Lung (tissue), 11 donors: ENCODE measurements at regions not wholly inside any gene's neighbourhood (a gene's known extent, or its start where the extent isn't known, plus 50 kb on each side); places are given as distances from the start of the nearest gene placed in this dataset.

Experiments
- ATAC-seq: fragments of 200-7000 bp; cut with Tn5 transposase; one replicate; pipeline ENCODE4 v1.9.1; 2020; ENCODE audit warnings: moderate number of reproducible peaks; ENCODE audit not compliant: insufficient read depth, low FRiP score
- DNase-seq, 3 donors: peaks; one replicate each; pipeline ENCODE4 v3.0.0-alpha.2; 2013 to 2017
- H3K27ac ChIP-seq, 2 donors: one replicate each; pipeline ENCODE4 v1.5.1; 2013; ENCODE audit warnings: mild to moderate bottlenecking in 2 of 2, moderate library complexity in 2 of 2, control low read depth in 1 of 2, inconsistent platforms in 1 of 2, low read depth in 1 of 2, low read length in 1 of 2
- H3K27me3 ChIP-seq, 3 donors: one replicate each; pipeline ENCODE4 v1.5.1; 2013; ENCODE audit warnings: low read length in 2 of 3; ENCODE audit not compliant: control insufficient read depth in 3 of 3, insufficient read depth in 3 of 3
- H3K36me3 ChIP-seq, 4 donors: one replicate each; pipeline ENCODE4 v1.5.1; 2013; ENCODE audit warnings: low read length in 4 of 4, mild to moderate bottlenecking in 1 of 4, moderate library complexity in 1 of 4; ENCODE audit not compliant: control insufficient read depth in 4 of 4, insufficient read depth in 4 of 4
- H3K4me1 ChIP-seq, 5 donors: one replicate each; pipeline ENCODE4 v1.5.1; 2013; ENCODE audit warnings: low read length in 5 of 5, mild to moderate bottlenecking in 2 of 5, moderate library complexity in 1 of 5; ENCODE audit not compliant: control insufficient read depth in 5 of 5, insufficient read depth in 5 of 5
- H3K4me3 ChIP-seq: one replicate; pipeline ENCODE4 v1.5.1; 2013; ENCODE audit warnings: mild to moderate bottlenecking, control low read depth, moderate library complexity
- H3K9ac ChIP-seq, 2 donors: one replicate each; pipeline ENCODE4 v1.5.1; 2013; ENCODE audit warnings: low read length in 2 of 2, control low read depth in 1 of 2; ENCODE audit not compliant: insufficient read depth in 1 of 2
- H3K9me3 ChIP-seq, 4 donors: one replicate each; pipeline ENCODE4 v1.5.1; 2013; ENCODE audit warnings: low read length in 3 of 4, mild to moderate bottlenecking in 1 of 4, moderate library complexity in 1 of 4; ENCODE audit not compliant: control insufficient read depth in 4 of 4, insufficient read depth in 3 of 4
- CTCF ChIP-seq: IDR thresholded peaks from 2 replicates; pipeline ENCODE4 v1.5.1; 2012; ENCODE audit warnings: mild to moderate bottlenecking; ENCODE audit errors: control extremely low read depth, extremely low read depth
- WGBS, 2 donors: extraction: QIAGEN DNeasy Blood & Tissue Kit; methylation state at CpG; one replicate each; pipeline ENCODE4 v1.1.7; 2013; 5-methylcytosine and 5-hydroxymethylcytosine counted together
- donor health status: control.
- donor health status: control.
- donor health status: Bipolar disorder and iron deficiency.
- donor health status: healthy.
- donor health status: DM: yes; HTN: yes; CAD: no.

GRCh38 chr5:93010616-93011015, 570.4 kb downstream of the NR2F1-AS1 start:
- ATAC-seq = no peak
- 74% methylated on average over 1 of the region's 1 CpG for WGBS, 2 donors
- Histone ChIP-seq H3K9ac (no peak overlapping the region), H3K27me3 (no peaks in the 10 kb centered on the region), H3K4me1 (no peaks in the 10 kb centered on the region), H3K27ac (no peak overlapping the region), H3K36me3 (no peaks in the 10 kb centered on the region), H3K4me3 (no peak overlapping the region), H3K9me3 (peaks cover 0 to 3% (median 0%) of the 10 kb centered on the region in 4 donors)
- TF ChIP-seq CTCF = no peak
- DNase-seq = no peak

GRCh38 chr5:93010037-93010436, 571.0 kb downstream of the NR2F1-AS1 start:
- no peak overlapping the region for H3K4me3 ChIP-seq
- ATAC-seq (no peak), DNase-seq (no peak)
- H3K36me3 ChIP-seq = no peaks in the 10 kb centered on the region
- no peaks in the 10 kb centered on the region for H3K27me3 ChIP-seq
- H3K4me1 ChIP-seq = no peaks in the 10 kb centered on the region
- peaks cover 0 to 3% (median 0%) of the 10 kb centered on the region in 4 donors for H3K9me3 ChIP-seq
- 89 to 95% methylated on average over 2 of the region's 2 CpGs for WGBS, 2 donors
- TF ChIP-seq CTCF = no peak
- H3K9ac ChIP-seq = no peak overlapping the region
- no peak overlapping the region for H3K27ac ChIP-seq

GRCh38 chr5:93008502-93009207, 572.4 kb downstream of the NR2F1-AS1 start:
- Histone ChIP-seq H3K27me3 (no peaks in the 10 kb centered on the region), H3K4me3 (no peak overlapping the region), H3K9ac (no peak overlapping the region), H3K27ac (no peak overlapping the region), H3K4me1 (peaks cover 0 to 1% (median 0%) of the 10 kb centered on the region in 5 donors), H3K36me3 (no peaks in the 10 kb centered on the region), H3K9me3 (peaks cover 0 to 3% (median 0%) of the 10 kb centered on the region in 4 donors)
- no peak for TF ChIP-seq CTCF
- 85 to 87% methylated on average over 7 of the region's 7 CpGs for WGBS, 2 donors
- no peak for ATAC-seq
- DNase-seq = no peak

- Histone ChIP-seq H3K4me1 (peaks cover 0 to 1% (median 0%) of the 10 kb centered on the region in 5 donors), H3K9ac (no peak overlapping the region), H3K4me3 (no peak overlapping the region), H3K27ac (no peak overlapping the region), H3K27me3 (no peaks in the 10 kb centered on the region), H3K9me3 (peaks cover 0 to 3% (median 0%) of the 10 kb centered on the region in 4 donors), H3K36me3 (no peaks in the 10 kb centered on the region)
- no peak for ATAC-seq
- 45 to 79% methylated on average over 2 of the region's 2 CpGs for WGBS, 2 donors
- no peak for TF ChIP-seq CTCF
- DNase-seq = no peak
Measured at GRCh38 chr5:93006915-93007314, 574.1 kb downstream of the NR2F1-AS1 start.
